ENCODE measurements at regions not wholly inside any gene's neighbourhood (a gene's known extent, or its start where the extent isn't known, plus 50 kb on each side); places are given as distances from the start of the nearest gene placed in this dataset.

DNA sequence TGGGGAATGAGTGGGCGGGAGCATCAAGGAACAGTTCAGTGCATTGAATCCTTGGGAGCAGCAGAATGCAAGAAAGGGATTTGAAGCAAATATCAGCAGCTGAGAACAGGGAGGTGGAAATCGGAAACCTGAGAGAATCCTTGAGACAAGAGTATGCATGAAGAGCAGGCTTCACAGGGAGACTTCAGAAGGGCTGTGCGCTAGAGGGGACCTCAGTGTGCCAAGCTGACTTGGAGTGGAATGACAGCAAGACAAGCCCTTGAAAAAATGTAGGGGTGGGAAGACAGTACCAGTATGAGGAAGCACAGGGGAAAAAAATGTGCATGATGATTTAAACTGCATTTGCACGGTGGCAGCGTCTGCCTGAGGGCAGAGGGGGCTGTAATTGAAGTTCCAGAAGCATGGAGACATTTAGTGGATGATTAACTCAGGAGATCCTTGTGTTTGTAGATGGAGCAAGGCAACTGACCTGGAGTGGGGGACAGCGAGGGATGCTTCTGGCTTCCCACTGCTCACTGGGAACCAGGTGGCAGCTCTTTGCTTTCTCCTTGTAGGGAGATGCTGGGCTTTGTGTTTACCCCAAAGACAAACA is 204.9 kb upstream of the PLET1 start:
- no peak for DNase-seq

DNA sequence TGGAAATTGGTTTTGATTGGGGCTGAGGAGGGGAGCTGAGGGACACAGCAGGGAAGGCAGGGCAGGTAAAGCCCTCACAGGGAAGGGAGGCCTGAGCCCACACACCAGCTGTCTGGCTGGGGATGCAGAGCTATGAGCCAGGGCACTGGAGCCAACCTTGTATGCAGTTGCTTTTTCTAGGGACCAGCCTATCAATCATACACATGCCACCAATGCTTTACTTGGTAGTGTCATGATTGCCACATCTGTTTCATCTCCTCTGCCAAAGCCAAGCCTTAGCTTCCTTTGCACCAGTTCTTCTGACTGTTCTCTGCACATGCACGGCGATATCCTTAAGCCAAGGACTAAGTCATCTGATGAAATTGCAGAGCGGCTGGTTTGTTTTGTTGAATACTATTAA is 207.1 kb upstream of the PLET1 start:
- DNase-seq: no peak

DNA sequence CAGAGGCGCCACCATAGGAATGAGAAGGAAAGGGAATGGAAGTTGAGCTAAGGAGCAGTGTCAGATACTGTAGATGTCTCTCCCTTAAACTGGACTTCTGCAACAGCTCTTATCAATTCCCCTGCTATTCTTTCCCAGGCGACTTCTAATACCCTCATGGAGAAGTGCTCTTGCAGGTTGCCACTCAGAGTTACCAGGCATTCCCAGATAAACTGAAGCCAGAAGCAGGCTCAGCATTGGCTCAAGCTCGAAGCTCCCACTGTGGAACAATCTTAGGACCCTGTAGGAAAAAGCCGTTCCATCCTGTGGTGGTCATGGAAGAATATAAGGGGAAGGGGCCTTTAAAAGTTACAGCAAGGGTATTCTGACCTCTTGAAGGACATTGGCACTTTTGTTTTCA is 208.7 kb upstream of the PLET1 start:
- no peak for DNase-seq

DNA sequence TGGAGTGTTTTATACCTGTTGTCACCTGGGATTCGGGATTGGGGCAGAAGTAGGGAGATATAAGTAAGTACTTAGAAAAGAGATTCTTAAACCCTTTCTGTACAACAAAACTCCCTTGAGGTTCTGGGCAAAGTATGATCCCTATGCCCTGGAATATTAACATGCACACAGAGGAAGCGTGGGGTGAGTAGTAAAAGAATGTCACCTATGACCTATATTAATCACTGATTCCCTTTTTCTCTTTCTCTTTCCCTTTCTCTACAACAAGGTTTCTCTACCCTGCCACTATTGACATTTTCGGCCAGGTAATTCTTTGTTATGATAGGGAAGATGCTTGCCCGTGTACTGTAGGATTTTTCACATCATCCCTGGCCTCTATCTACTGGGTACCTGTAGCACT is 209.7 kb upstream of the PLET1 start:
- DNase-seq: no peak

DNA sequence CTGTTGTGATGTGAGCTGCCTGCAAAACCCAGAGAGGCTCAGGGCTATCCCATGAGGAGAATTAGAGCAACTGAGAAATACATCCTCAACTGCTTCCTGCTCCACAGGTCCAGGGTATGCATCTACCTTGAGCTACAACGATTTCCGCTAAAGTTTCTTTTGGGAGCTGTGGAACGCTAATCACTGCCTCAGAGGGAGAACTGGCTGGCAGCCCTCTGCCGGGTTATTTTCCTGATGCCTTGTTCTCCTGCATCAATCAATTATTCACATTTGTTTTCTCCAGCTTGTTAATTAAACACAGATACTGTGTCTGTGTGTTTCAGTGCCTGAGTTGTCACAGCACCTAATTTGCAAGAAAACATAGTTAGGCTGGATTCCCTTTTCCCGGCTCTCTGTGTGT is 211.1 kb upstream of the PLET1 start:
- no peak for DNase-seq

DNA sequence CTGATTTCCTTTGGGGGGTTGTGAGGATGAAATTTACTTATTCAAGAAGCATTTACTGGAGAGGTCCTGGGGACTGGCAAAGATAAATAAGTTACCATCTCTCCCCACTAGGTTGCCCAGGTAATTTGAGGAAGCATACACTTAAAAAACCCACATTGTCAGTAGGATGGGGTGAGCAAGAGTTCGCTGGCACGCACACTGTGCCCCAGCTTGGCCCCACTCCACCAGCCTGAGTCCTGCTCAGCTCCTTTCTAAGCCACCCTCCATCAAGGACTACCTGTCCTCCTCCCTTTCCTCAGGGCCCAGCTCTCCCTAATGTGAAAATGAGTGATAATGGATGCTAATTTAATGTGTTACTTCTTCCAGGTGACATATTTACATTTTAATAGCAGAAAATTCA is 216.5 kb upstream of the PLET1 start:
- DNase-seq: no peak

DNA sequence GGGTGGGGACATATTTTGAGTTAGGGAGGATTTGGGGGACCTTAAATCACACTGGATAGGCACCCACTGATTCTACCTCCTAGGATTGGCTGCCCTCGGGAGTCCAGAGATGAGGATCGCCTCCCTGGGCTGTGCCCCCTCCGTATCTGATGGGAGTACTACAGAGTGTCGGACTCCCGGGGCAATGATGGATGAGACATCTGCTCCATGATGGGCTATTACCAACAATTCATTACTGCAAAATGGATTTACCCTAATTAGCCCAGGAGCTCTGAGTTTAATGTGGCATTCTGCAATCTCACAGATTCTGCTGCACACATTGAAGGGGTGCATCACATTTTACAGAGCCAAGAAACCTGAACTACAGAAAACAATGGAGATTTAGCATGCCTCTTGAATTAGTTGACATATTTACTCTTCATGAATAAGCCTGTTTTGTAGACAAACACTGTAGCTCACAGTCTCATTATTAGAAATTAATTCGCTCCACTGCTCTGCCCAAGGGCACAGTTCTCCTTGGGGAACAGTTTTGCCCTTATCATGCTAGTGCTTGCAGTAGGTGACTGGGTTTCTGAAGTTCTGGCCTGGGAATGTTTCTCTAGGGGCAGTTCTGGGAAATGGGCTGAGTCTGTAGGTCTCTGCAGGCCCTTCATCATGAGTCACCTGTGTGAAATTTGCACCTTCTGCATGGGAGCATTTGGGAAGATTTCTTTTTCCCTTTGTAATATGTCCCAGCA is 217.1 kb upstream of the PLET1 start:
- DNase-seq: no peak

DNA sequence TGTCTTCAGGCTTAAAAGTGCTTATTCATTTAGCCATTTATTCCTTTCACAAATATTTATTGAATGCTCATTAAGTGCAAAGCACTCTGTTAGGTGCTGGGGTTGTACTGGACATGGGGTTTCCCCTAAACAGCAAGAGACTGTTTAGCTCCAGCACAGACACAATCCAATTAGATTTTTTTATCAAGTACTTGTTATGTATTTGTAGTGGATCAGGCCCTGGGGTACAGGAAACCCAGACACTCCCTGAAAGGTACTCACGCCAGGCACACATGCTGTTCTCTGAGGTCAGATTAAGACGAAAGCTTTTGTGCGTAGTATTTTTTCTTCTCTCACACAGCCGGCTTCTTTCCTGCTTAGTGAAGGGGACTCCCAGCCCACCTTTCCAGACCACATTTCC is 218.1 kb upstream of the PLET1 start:
- no peak for DNase-seq

DNA sequence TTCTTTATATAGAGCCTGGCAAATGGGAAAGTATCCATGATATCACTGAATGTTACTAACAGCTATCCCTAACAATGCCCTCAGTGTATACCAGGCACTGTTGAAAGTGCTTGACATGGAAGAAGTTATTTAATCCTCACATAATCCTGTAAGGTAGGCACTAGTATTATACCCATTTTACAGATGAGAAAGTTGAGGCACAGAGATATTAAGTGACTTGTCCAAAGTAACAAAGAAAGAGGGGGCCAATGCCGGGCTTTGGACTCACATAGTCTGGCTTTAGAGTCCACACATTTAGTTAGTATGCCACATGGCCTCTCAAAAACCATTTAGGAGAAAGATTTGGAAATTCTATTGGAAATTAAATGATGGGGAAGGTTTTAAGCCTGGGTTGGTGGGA is 220.8 kb upstream of the PLET1 start:
- no peak for DNase-seq

DNA sequence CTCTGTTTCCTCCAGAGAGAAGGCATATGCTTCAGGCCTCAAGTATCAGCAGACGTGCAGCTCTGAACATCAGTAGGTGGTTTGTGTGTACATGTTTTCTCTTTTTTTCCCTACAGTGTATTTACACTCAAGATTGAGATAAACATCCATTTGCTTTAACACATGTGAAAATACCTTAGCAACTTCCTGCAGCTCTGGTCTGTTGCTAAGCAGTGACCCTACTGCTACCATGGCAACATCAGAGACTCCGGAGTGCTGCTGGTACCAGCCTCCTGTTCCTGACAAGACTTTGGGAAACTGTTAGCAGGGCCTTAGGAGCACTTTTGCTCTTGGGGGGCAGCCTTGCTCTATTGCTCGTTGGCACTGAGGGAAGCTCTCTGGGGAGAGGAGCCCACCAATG is 221.2 kb upstream of the PLET1 start:
- DNase-seq: no peak

DNA sequence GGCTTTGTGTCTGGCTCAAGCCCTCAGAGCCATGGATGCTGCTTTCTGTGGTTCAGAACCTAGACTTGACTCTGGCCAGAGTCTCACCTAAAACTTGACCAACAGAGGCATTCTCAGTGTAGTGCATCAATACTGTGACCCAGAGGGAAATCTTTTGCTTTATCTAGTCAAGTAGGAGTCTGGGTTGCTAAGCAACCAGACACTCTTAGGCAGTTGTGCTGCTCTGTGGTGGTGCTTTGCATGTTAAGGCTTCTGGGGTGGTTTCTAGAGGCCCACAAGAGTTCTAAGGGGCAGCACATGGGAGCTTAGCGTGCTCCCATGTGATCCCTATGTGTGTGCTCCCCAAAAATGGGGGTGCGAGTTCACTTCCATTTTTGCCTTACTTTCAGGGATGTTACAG is 224.6 kb upstream of the PLET1 start:
- DNase-seq: no peak

DNA sequence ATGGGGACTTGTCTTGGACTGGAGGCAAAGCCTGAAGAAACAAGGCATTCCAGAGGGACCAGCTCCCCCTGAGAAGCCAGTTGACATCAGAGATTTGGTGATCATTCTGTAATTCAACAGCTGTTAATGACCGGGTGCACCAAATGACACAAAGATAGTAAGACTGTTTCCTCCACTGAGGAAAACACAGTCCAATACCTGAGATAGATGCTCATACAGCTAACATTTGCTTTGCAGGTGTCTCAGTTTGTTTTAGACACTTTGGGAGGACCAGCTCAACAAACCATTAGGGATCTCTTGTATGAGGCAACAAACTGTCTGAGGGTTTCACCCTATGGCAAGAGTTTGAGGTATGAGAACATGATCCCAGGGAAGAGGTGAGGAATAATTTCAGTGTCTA is 237.2 kb upstream of the PLET1 start:
- no peak for DNase-seq

DNA sequence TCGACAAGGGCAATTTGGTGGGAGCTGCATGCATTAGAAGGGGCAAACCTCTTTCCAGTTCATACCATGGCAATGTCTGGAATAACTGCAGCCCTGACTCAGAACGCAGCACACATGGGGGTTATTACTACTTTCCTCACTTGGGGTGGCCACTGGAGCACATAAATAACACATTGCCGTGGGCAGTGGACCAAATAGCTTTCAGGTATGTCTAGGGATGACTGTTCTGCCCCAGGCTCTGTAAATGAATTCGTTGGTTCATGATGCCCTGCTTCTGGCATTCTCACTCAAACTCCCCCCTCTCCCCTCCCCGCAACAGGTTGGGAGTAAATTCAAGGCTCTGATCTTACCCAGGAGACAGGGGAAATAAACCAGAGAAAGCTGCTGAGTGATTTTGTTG is 238.0 kb upstream of the PLET1 start:
- DNase-seq: no peak

DNA sequence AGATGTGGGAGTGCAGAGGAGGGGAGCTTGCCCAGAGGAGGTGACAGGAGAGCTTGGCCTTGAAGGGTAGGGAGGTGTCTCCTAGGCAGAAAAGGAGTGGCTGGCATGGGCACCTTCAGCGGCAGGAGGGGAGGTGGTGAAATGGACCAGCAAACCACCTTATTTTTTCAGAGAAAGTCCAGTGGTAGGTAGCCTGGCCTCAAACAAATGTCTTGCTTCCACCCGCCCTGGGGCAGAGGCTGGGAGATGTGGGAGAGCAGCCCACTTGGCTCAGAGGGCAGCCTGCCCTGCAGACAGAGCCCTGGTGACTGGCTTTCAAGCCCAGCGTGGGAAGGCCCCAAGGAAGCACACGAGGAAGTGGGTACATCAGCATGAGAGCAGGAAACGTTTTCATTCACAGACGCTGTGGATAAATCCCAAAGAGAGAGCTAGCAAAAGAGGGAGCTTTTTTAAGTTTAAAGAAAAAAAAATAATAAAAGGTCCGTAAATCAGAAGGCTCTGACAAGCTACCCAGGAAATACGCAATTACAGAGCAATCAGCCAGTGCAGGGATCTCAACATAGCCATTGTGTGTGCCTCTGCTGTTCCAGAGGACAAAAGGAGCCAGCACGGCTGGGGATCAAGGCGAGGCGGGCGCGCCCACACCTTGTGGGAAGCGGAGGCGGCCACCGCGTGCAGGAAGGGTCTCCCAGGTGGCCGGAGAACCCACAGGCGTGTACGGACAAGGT is 238.7 kb upstream of the PLET1 start:
- DNase-seq: no peak

DNA sequence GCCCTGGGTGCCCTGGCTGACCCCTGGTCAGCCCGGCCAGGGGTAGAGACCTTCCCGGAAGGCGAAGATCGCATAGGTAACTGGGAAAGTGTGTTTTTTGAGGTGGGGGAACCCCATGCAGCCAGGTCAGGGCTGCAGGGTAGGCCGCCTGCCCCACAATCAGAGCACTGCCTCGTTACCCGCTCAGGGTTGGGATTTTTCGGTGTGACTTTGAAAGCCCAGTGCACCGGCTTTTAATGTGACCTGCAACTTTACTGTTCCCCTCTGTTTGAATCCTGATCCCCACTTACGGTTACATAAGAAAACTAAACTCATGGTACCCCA is 239.2 kb upstream of the PLET1 start:
- DNase-seq: no peak

DNA sequence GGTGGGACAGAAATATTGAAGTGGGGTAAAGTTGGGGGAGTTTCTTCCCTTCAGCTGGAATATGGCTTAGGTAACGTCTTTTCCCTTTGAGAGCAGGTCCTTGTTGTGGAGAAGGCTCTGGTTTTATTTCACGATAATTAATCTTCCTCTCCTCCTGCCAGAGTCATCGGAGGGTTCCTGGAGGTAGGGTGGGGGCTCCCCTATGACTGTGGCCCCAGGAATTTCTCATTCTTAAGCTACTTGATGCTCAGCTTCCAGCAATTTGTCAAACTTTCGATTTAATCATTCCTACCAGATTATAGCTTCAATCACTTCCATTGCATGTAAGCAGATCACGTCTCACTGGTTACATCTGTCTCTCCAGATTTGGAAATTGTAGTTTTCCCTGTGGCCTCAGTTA is 242.8 kb upstream of the PLET1 start:
- DNase-seq: no peak

DNA sequence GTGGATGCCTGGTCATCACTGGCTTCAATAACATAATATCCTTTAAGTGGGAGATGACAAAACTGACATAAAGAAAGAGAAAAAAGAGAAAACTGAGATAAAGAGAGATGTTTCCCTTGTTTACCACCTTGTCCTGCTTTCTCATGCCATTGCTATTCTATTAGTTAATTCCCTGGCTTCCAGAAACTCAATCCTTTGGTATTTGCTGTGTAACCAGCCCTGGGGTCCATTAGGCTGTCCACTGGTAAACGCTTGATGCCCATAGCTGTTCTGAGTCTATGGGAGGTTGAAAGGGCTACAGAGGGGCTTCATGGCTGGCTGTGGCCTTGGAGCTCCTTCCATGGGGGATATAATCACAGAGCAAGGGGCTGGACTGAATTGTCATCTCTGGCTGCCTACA is 243.4 kb upstream of the PLET1 start:
- no peak for DNase-seq

DNA sequence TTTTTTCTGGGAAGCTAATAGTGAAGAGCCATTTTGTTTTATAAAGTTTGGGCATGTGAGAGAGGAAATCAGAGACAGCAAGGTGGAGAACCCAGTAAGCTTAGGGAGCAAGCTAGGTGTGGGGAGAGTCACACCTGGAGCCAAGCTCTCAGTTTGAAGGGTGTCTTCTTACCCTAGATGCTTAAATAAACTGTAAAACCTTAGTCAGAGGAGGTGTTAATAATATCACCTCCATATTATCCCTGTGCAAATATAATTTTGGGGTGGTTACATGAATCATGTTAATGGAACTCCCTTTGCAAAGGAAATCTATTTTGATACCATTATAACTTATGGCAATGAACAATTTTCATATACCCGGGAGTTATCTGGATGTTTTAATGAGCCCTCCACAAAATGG is 246.2 kb upstream of the PLET1 start:
- no peak for DNase-seq

DNA sequence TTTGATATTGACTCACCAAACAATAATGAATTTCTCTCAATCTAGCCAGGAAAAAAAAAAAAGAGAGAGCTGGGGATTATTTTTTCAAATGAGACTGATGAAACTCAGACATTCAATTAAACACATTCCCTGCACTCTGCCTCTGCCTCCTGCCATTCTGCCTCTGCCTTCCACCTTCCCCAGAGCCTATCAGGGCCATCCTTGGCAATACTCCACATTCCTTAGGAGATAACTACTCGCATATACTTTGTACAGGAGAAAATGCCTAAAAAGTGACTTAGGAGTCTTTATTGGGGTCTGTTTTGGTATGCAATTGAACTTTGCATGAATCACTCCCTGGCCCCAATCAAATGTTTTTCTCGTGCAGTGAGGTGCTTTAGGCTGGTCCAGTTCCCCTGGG is 246.6 kb upstream of the PLET1 start:
- no peak for DNase-seq

DNA sequence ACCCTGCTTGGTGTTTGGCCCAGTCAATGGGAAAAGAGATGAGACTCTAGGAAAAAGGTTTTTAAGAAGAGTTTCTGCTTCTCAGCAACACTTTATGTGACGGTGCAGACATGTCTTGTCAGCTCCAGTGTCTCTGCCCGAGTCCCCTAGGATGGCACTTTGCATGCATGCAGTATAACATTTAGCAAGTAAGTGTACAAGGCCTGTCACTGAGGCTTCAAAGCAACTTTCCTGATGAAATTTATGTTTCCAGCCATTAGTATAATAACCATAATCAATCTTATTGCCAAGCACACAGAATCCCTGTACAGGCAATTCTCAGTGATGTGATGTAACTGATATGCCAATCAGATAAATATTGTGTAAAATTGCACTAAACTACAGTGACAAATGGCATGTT is 248.1 kb upstream of the PLET1 start:
- DNase-seq: no peak

DNA sequence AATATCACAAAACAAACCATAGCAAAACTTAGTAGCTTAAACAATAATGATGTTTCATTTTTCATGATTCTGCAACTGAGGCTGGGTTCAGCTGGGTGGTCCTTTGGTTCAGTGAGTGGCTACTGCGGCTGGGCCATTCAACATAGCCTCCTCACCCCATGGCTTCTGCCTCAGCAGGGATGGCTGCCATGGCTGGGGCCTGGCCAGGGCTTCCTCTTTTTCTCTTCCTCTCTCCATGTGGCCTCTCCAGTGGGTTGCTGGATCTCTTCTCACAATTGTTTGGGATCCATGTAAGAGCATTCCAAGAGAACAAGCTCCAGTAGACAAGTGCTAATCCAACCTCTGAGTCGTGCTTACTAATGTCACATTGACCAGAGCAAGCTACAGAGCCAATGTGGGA is 248.6 kb upstream of the PLET1 start:
- DNase-seq: no peak

DNA sequence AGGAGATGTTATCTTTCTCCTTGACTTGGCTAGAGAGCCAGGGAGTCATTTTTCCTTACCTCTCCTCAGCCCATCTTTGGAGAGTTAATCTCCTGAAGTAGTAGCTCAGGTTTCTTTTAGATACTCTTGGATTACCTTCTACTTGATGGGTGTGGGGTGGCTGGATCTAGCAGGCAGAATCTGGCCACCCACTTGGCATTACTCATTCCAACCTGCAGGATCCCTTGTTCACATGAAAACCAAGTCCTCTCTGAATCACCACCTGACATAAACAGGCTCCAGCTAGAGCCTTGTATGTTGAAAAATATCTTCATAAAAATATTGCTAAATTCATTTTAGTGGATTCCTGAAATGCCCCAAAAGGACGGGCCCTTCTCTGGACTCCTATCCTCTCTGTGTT is 250.6 kb upstream of the PLET1 start:
- no peak for DNase-seq

DNA sequence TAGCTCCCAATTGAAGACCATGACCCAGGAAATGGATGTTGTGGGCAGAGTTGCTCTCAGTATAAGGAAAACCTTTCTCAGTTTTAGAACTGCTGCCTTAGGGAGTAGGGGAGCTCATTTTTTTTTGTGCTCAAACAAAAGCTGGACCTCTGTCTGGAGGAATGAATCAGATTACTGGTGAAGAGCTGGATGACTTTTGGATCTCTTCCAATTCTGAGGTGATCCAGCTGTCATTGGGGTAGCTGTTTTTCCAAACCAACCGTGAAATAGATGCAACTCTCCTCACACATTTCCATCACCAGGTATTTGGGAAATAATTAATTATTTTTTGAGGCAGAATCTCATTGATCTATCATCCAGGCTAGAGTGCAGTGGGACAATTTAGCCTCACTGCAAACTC is 251.3 kb upstream of the PLET1 start:
- no peak for DNase-seq

DNA sequence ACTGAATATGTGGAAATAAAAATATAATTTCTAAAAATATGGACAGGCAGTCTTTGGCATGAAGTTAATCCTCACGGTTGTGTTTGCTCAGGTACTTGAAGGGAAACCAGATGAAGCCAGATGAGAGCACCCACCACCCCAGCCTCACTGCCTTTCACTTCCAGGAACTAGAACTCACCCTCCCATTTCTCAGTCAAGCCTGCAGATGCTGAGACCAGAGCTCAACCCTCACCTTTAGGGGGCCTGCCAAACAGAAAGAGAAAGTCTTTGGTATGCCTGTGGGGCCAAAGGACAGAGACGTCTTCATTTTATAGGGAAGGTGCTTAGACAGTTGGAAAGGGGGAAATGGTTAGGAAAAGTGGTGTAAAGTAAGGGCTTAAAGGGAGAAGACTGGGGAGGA is 252.8 kb upstream of the PLET1 start:
- no peak for DNase-seq

Data from T-helper 9 cell (primary cell).